A673 (cell line): ENCODE measurements at regions not wholly inside any gene's neighbourhood (a gene's known extent, or its start where the extent isn't known, plus 50 kb on each side); places are given as distances from the start of the nearest gene placed in this dataset.

ENCODE experiments used
- BruUV-seq: library from RNA; stranded (reverse); fragments of 400-500 nt; replicated peaks from 2 replicates; lab custom pipeline; 2021; lab: Mats Ljungman, UMichigan
- CTCF ChIA-PET: fragments of 300-600 bp; sonication (Branson Sonifier 250); formaldehyde crosslinking; loops from one replicate; lab custom pipeline; 2022; ENCODE audit warnings: antibody characterized with exemption; lab: Charles Lee
- POLR2A ChIA-PET: fragments of 300-600 bp; sonication (Branson Sonifier 250); formaldehyde crosslinking; loops from one replicate; lab custom pipeline; 2022; ENCODE audit warnings: antibody characterized with exemption; ENCODE audit not compliant: low non-redundant PET; lab: Charles Lee
- DNase-seq: peaks from one replicate; pipeline ENCODE4 v3.0.0-alpha.2; 2015; ENCODE audit warnings: low spot score
- H3K27ac ChIP-seq: fragments of 200-600 bp; sonication (generic); 2 replicates; pipeline ENCODE4 v1.5.1; 2016; ENCODE audit warnings: mixed run types, low read depth, mild to moderate bottlenecking, mixed read lengths, antibody characterized with exemption, low read length; ENCODE audit not compliant: poor library complexity, severe bottlenecking
- H3K27me3 ChIP-seq: fragments of 200-600 bp; sonication (generic); replicated peaks from 2 replicates; pipeline ENCODE4 v1.6.1; 2017; ENCODE audit warnings: mixed run types, low read depth, mild to moderate bottlenecking, mixed read lengths, antibody characterized with exemption, low read length; ENCODE audit not compliant: insufficient read depth, poor library complexity
- H3K36me3 ChIP-seq: fragments of 200-600 bp; sonication (generic); 2 replicates; pipeline ENCODE4 v1.6.1; 2016; ENCODE audit warnings: mixed run types, mild to moderate bottlenecking, mixed read lengths, antibody characterized with exemption, low read length; ENCODE audit not compliant: insufficient read depth, poor library complexity, severe bottlenecking
- H3K4me1 ChIP-seq: fragments of 200-600 bp; sonication (generic); 2 replicates; pipeline ENCODE4 v1.6.1; 2017; ENCODE audit warnings: mixed run types, mild to moderate bottlenecking, mixed read lengths, antibody characterized with exemption, low read length; ENCODE audit not compliant: insufficient read depth, poor library complexity, severe bottlenecking
- H3K4me3 ChIP-seq: fragments of 200-600 bp; sonication (generic); 2 replicates; pipeline ENCODE4 v1.5.1; 2016; ENCODE audit warnings: low read depth, mixed run types, mild to moderate bottlenecking, mixed read lengths, low read length; ENCODE audit not compliant: poor library complexity, severe bottlenecking
- H3K9me3 ChIP-seq: fragments of 200-600 bp; sonication (generic); 2 replicates; pipeline ENCODE4 v1.6.1; 2016; ENCODE audit warnings: mixed run types, low read depth, mild to moderate bottlenecking, mixed read lengths, antibody characterized with exemption, low read length; ENCODE audit not compliant: poor library complexity, severe bottlenecking
- CTCF ChIP-seq: fragments of 300-800, 200-600 bp; sonication (generic); conservative IDR thresholded peaks from 2 replicates; pipeline ENCODE4 v1.5.1; 2017; ENCODE audit warnings: low read depth, mild to moderate bottlenecking, antibody characterized with exemption, low read length, moderate library complexity, mixed read lengths
- EZH2 ChIP-seq: fragments of 200-600 bp; sonication (generic); IDR thresholded peaks from 2 replicates; pipeline ENCODE4 v1.6.1; 2017; ENCODE audit warnings: borderline replicate concordance, low read depth, mild to moderate bottlenecking, mixed read lengths, antibody characterized with exemption, low read length; ENCODE audit not compliant: poor library complexity, severe bottlenecking
- intact Hi-C: fragments of 100-400 bp; cut with micrococcal nuclease; formaldehyde crosslinking; loops from one replicate; pipeline ENCODE4 v1.10.0; 2022; ENCODE audit not compliant: unreplicated experiment

DNA sequence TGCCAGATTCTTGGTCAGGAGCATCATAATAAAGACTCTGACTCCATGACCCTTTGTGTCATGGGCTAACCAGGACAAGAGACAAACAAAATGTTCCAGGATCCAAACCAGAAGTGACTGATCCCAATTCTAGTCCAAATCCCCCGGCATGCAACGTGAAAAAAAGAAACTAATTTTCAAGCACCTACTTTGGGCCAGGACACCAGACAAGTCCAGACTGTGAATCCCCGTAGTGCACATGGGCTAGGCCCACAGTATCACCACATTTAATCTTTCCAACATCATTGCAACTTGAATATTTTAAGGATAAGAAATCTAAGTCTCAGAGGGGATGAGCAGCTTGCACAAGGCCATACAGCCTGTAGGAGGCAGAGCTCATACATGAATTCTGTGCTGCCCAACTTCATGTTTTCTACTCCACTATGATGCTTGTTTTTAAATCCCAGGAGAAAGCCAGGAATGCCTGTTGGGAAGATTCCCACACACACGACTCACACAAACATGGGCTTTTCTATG, 365.7 kb downstream of the NPIPA8 start:
- H3K36me3 ChIP-seq = no peaks in the 10 kb centered on the region
- DNase-seq = no peak
- H3K4me3 ChIP-seq = no peak overlapping the region
- CTCF ChIA-PET = no interaction called here
- TF ChIP-seq CTCF = no peak
- TF ChIP-seq EZH2 = no peak
- intact Hi-C loops = no loop called here
- POLR2A ChIA-PET = no interaction called here
- H3K9me3 ChIP-seq = peaks cover 2% of the 10 kb centered on the region
- no peaks in the 10 kb centered on the region for H3K4me1 ChIP-seq
- H3K27me3 ChIP-seq = no peaks in the 10 kb centered on the region
- no peak overlapping the region for H3K27ac ChIP-seq
- BruUV-seq = no TSS peak

GRCh38 chr16:17970157-17970765, 366.3 kb downstream of the NPIPA8 start:
- POLR2A ChIA-PET = no interaction called here
- TF ChIP-seq CTCF = no peak
- no peak for TF ChIP-seq EZH2
- CTCF ChIA-PET = no interaction called here
- Histone ChIP-seq H3K4me3 (no peak overlapping the region), H3K4me1 (no peaks in the 10 kb centered on the region), H3K27ac (no peak overlapping the region), H3K36me3 (no peaks in the 10 kb centered on the region), H3K9me3 (peaks cover 2% of the 10 kb centered on the region), H3K27me3 (no peaks in the 10 kb centered on the region)
- BruUV-seq = no TSS peak
- intact Hi-C loops = no loop called here
- DNase-seq = no peak

GRCh38 chr16:17965133-17965900, 371.2 kb downstream of the NPIPA8 start:
- Histone ChIP-seq H3K4me3 (no peak overlapping the region), H3K9me3 (peaks cover 2% of the 10 kb centered on the region), H3K27ac (no peak overlapping the region), H3K36me3 (no peaks in the 10 kb centered on the region), H3K27me3 (no peaks in the 10 kb centered on the region), H3K4me1 (no peaks in the 10 kb centered on the region)
- BruUV-seq = no TSS peak
- no peak for DNase-seq
- no peak for TF ChIP-seq EZH2
- ChIA-PET CTCF (no interaction called here), POLR2A (no interaction called here)
- intact Hi-C loops = no loop called here
